ENCODE measurements at regions not wholly inside any gene's neighbourhood (a gene's known extent, or its start where the extent isn't known, plus 50 kb on each side); places are given as distances from the start of the nearest gene placed in this dataset.

DNA sequence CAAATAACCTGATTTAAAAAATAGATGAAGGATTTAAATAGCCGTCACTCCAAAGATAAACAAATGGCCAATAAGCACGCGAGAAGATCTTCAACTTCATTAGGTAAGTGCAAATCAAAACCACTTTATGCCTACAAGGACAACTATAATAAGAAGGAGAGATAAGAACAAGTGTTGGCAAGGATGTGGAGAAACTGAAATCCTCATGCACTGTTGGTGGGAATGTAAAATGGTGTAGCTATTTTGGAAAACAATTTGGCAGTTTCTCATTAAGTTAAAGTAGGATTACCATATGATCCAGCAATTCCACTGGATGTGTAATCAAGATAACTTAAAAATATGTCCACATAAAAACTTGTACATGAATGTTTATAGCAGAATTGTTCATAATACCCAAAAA lies 64.1 kb downstream of the CXCL12 start:
- no peak for DNase-seq (ENCODE audit: low spot score in 2 of 2)
- no peak overlapping the region for H3K4me3 ChIP-seq (ENCODE audit: low read depth, poor library complexity, severe bottlenecking)
- TF ChIP-seq, protein P1, sequence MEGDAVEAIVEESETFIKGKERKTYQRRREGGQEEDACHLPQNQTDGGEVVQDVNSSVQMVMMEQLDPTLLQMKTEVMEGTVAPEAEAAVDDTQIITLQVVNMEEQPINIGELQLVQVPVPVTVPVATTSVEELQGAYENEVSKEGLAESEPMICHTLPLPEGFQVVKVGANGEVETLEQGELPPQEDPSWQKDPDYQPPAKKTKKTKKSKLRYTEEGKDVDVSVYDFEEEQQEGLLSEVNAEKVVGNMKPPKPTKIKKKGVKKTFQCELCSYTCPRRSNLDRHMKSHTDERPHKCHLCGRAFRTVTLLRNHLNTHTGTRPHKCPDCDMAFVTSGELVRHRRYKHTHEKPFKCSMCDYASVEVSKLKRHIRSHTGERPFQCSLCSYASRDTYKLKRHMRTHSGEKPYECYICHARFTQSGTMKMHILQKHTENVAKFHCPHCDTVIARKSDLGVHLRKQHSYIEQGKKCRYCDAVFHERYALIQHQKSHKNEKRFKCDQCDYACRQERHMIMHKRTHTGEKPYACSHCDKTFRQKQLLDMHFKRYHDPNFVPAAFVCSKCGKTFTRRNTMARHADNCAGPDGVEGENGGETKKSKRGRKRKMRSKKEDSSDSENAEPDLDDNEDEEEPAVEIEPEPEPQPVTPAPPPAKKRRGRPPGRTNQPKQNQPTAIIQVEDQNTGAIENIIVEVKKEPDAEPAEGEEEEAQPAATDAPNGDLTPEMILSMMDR (IDR thresholded peaks at IDR 0.05): no peak
- TF ChIP-seq POLR2A (IDR thresholded peaks at IDR 0.05): no peak
- WGBS, 2 donors: 58 to 59% methylated on average over 3 of the region's 3 CpGs
- intact Hi-C loops (cut with DNase I; ENCODE audit: low total_unique reads): no loop called here

DNA sequence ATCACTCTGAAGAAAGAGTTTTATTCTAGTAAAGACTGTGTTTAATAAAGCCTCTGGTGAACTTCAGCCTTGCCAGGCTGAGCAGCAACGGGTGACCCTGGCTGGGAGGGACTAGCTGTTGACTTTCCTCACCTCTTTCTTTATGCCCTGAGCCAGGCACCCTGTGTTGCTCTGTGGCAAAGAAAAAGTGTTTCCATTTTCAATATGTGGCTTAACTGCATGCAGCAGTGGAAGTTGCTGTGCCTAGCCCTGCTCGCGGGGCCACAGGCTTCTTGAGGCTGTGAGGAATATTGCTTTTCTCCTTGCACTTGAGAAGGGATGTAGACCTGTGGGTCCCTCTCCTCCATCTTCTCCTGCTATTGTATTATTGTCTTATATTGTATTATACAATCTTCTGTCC lies 67.0 kb downstream of the CXCL12 start:
- TF ChIP-seq, protein P1 (IDR thresholded peaks at IDR 0.05): no peak
- no peak for TF ChIP-seq POLR2A (IDR thresholded peaks at IDR 0.05)
- intact Hi-C loops (cut with DNase I; ENCODE audit: low total_unique reads): loop anchor here (10.0 kb wide), 1 partner anchor 633 kb away; no protein-coding TSS in a partner anchor

GRCh38 chr10:44316922-44317215 lies 68.0 kb downstream of the CXCL12 start:
- TF ChIP-seq, protein P1 (IDR thresholded peaks at IDR 0.05): no peak
- intact Hi-C loops (cut with DNase I; ENCODE audit: low total_unique reads): loop anchor here (10.0 kb wide), 1 partner anchor 632 kb away; no protein-coding TSS in a partner anchor
- WGBS, 2 donors: 75 to 78% methylated on average over 8 of the region's 8 CpGs
- DNase-seq (ENCODE audit: low spot score in 2 of 2): no peak
- H3K4me3 ChIP-seq (ENCODE audit: low read depth, poor library complexity, severe bottlenecking): no peak overlapping the region

More for the DNA sequence above, 67.0 kb downstream of the CXCL12 start:
- H3K4me3 ChIP-seq (ENCODE audit: low read depth, poor library complexity, severe bottlenecking): no peak overlapping the region
- DNase-seq (ENCODE audit: low spot score in 2 of 2): no peak
- 69 to 75% methylated on average over 3 of the region's 3 CpGs for WGBS, 2 donors

GRCh38 chr10:44316187-44316921 lies 68.5 kb downstream of the CXCL12 start:
- intact Hi-C loops (cut with DNase I; ENCODE audit: low total_unique reads): loop anchor here (10.0 kb wide), 1 partner anchor 632 kb away; no protein-coding TSS in a partner anchor

DNA sequence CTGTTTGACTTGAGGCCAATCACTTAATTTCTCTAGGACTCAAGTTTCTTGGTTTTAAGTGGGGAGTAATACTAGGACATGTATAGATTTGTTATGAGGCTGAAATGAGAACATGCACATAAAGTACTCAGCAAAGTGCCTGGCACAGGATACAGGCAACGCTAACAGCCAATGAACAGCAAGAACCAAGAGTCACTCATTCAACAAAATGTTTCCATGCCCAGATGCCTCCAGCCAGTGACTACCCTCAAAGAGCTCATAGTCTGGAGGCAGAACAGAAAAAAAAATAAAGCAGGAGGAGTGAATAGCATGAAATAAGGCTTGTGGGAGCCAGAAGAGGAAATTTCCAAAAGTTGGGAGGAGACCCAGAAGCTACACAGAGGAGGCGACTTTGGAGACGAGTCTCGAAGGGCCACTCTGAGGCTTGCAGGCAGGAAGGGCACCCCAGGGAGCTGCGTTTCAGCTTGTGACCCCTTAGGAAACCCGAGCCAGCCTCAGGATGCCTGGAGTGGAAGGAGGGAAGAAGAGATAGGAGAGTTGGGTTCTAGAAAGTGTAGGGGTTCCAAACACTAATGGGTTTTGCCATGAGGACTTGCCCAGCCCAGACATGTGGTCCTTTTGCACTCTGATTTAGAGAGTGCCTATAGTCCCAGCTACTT lies 70.0 kb downstream of the CXCL12 start:
- no peak for DNase-seq (ENCODE audit: low spot score in 2 of 2)
- TF ChIP-seq POLR2A (IDR thresholded peaks at IDR 0.05): no peak
- TF ChIP-seq, protein P1 (IDR thresholded peaks at IDR 0.05): no peak
- intact Hi-C loops (cut with DNase I; ENCODE audit: low total_unique reads): loop anchor here (10.0 kb wide), 1 partner anchor 630 kb away; no protein-coding TSS in a partner anchor
- 77 to 86% methylated on average over 6 of the region's 6 CpGs for WGBS, 2 donors
- no peak overlapping the region for H3K4me3 ChIP-seq (ENCODE audit: low read depth, poor library complexity, severe bottlenecking)

More at GRCh38 chr10:44316187-44316921, 68.5 kb downstream of the CXCL12 start:
- DNase-seq (ENCODE audit: low spot score in 2 of 2): no peak
- WGBS, 2 donors: 79 to 87% methylated on average over 8 of the region's 8 CpGs
- TF ChIP-seq POLR2A (IDR thresholded peaks at IDR 0.05): no peak
- TF ChIP-seq, protein P1 (IDR thresholded peaks at IDR 0.05): no peak
- no peak overlapping the region for H3K4me3 ChIP-seq (ENCODE audit: low read depth, poor library complexity, severe bottlenecking)
